SK-N-SH (cell line): ENCODE measurements at regions not wholly inside any gene's neighbourhood (a gene's known extent, or its start where the extent isn't known, plus 50 kb on each side); places are given as distances from the start of the nearest gene placed in this dataset.

Experiments
- CTCF ChIA-PET: fragments of 300-600, 350-600 bp; formaldehyde crosslinking; extraction: SDS; loops from one replicate; lab custom pipeline; 2021; lab: Yijun Ruan, JAX
- POLR2A ChIA-PET: fragments of 350-600 bp; sonication (Branson Sonifier 250); formaldehyde crosslinking; extraction: SDS; loops from one replicate; lab custom pipeline; 2020; ENCODE audit warnings: antibody characterized with exemption, inconsistent platforms; lab: Yijun Ruan, JAX
- DNase-seq: peaks from one replicate; pipeline ENCODE4 v3.0.0; 2012
- H2AFZ ChIP-seq: fragments of 200-600 bp; sonication (generic); 2 replicates; pipeline ENCODE4 v1.8.1; 2016; ENCODE audit warnings: antibody characterized with exemption, mild to moderate bottlenecking, low read depth
- H3F3A ChIP-seq: fragments of 200-600 bp; sonication (generic); replicated peaks from 2 replicates; pipeline ENCODE3; 2016; ENCODE audit warnings: antibody characterized with exemption, mild to moderate bottlenecking; ENCODE audit not compliant: insufficient read depth
- H3K27ac ChIP-seq, 2 experiments: fragments of 200-500 bp in 1 of 2; fragments of 200-600 bp in 1 of 2; sonication (Bioruptor generic) in 1 of 2; sonication (generic), shearing (Covaris generic) in 1 of 2; 2 replicates each; pipeline versions ENCODE4 v1.5.1 to v1.6.1; 2014 to 2016; ENCODE audit warnings: low read depth in 2 of 2, inconsistent platforms in 1 of 2, low read length in 1 of 2, mild to moderate bottlenecking in 1 of 2, mixed read lengths in 1 of 2
- H3K27me3 ChIP-seq: fragments of 200-600 bp; sonication (generic), shearing (Covaris generic); 2 replicates; pipeline ENCODE4 v1.6.1; 2016; ENCODE audit warnings: mixed run types; ENCODE audit not compliant: insufficient read depth
- H3K36me3 ChIP-seq, 2 experiments: fragments of 200-500 bp in 1 of 2; fragments of 200-600 bp in 1 of 2; sonication (Bioruptor generic) in 1 of 2; sonication (generic) in 1 of 2; replicated peaks in 1 of 2; 2 replicates each; pipeline versions ENCODE3 to v1.5.1; 2014 to 2016; ENCODE audit warnings: low read length in 1 of 2, mild to moderate bottlenecking in 1 of 2; ENCODE audit not compliant: insufficient read depth in 2 of 2, control insufficient read depth in 1 of 2
- H3K4me1 ChIP-seq, 2 experiments: fragments of 200-500 bp in 1 of 2; fragments of 200-600 bp in 1 of 2; sonication (Bioruptor generic) in 1 of 2; sonication (generic), shearing (Covaris generic) in 1 of 2; 2 replicates each; pipeline versions ENCODE4 v1.5.1 to v1.6.1; 2014 to 2016; ENCODE audit warnings: low read depth in 1 of 2, low read length in 1 of 2, mixed run types in 1 of 2; ENCODE audit not compliant: insufficient read depth in 2 of 2, control insufficient read depth in 1 of 2
- H3K4me2 ChIP-seq: fragments of 200-600 bp; sonication (generic), shearing (Covaris generic); 2 replicates; pipeline ENCODE4 v1.6.1; 2017; ENCODE audit warnings: mixed run types
- H3K4me3 ChIP-seq, 2 experiments: fragments of 200-500 bp in 1 of 2; fragments of 200-600 bp in 1 of 2; sonication (Bioruptor generic) in 1 of 2; sonication (generic), shearing (Covaris generic) in 1 of 2; 2 replicates each; pipeline versions ENCODE4 v1.5.1 to v1.8.1; 2014 to 2016; ENCODE audit warnings: low read depth in 2 of 2, inconsistent platforms in 1 of 2, low read length in 1 of 2, mild to moderate bottlenecking in 1 of 2, mixed read lengths in 1 of 2, moderate library complexity in 1 of 2
- H3K79me2 ChIP-seq: fragments of 200-600 bp; sonication (generic); 2 replicates; pipeline ENCODE4 v1.8.1; 2017; ENCODE audit warnings: mild to moderate bottlenecking; ENCODE audit not compliant: insufficient read depth
- H3K9ac ChIP-seq: fragments of 200-600 bp; sonication (generic); 2 replicates; pipeline ENCODE4 v1.6.1; 2017; ENCODE audit warnings: mixed run types
- H3K9me2 ChIP-seq: fragments of 200-600 bp; sonication (generic); 2 replicates; pipeline ENCODE4 v1.6.1; 2017; ENCODE audit warnings: mixed run types
- H3K9me3 ChIP-seq: fragments of 200-600 bp; sonication (generic); 2 replicates; pipeline ENCODE4 v1.6.1; 2017; ENCODE audit warnings: mixed run types, mild to moderate bottlenecking, moderate library complexity
- H4K20me1 ChIP-seq: fragments of 200-600 bp; sonication (generic); 2 replicates; pipeline ENCODE4 v1.6.1; 2017; ENCODE audit warnings: mild to moderate bottlenecking, mixed run types; ENCODE audit not compliant: insufficient read depth
- ELF1 ChIP-seq: IDR thresholded peaks from 2 replicates; pipeline ENCODE4 v1.4.0; 2012
- EZH2phosphoT487 ChIP-seq: fragments of 200-600 bp; sonication (generic); IDR thresholded peaks from 2 replicates; pipeline ENCODE4 v1.6.1; 2017; ENCODE audit warnings: low read depth, mixed run types, mild to moderate bottlenecking, antibody characterized with exemption, moderate library complexity, borderline replicate concordance
- GABPA ChIP-seq: IDR thresholded peaks from 2 replicates; pipeline ENCODE4 v1.4.0; 2012; ENCODE audit warnings: low read depth, mild to moderate bottlenecking
- GATA2 ChIP-seq: sonication (generic); formaldehyde crosslinking; IDR thresholded peaks from 2 replicates; pipeline ENCODE4 v1.5.0; 2020; ENCODE audit warnings: mild to moderate bottlenecking, missing genetic modification reagents
- JUND ChIP-seq: IDR thresholded peaks from 2 replicates; pipeline ENCODE4 v1.4.0; 2012
- MEF2A ChIP-seq: IDR thresholded peaks from 2 replicates; pipeline ENCODE4 v1.4.0; 2012; ENCODE audit warnings: low read depth, borderline replicate concordance
- MXI1 ChIP-seq: IDR thresholded peaks from 2 replicates; pipeline ENCODE4 v1.6.1; 2012; ENCODE audit warnings: mild to moderate bottlenecking, low read depth, low read length, improper control_type of control experiment
- NRF1 ChIP-seq: IDR thresholded peaks from 2 replicates; pipeline ENCODE4 v1.6.1; 2012; ENCODE audit warnings: low read depth, mild to moderate bottlenecking, low read length
- POLR2AphosphoS5 ChIP-seq: IDR thresholded peaks from 2 replicates; pipeline ENCODE4 v1.6.1; 2012; ENCODE audit warnings: low read depth, low read length
- RAD21 ChIP-seq: IDR thresholded peaks from 2 replicates; pipeline ENCODE4 v1.6.1; 2012; ENCODE audit warnings: mild to moderate bottlenecking, low read length
- RFX5 ChIP-seq: IDR thresholded peaks from 2 replicates; pipeline ENCODE4 v1.6.1; 2012; ENCODE audit warnings: mild to moderate bottlenecking, improper control_type of control experiment, low read length
- RXRA ChIP-seq: IDR thresholded peaks from 2 replicates; pipeline ENCODE4 v1.4.0; 2012; ENCODE audit warnings: low read depth, mild to moderate bottlenecking, borderline replicate concordance
- SIN3A ChIP-seq: IDR thresholded peaks from 2 replicates; pipeline ENCODE4 v1.6.1; 2012; ENCODE audit warnings: low read depth, mild to moderate bottlenecking, low read length, moderate library complexity, borderline replicate concordance
- SMC3 ChIP-seq: IDR thresholded peaks from 2 replicates; pipeline ENCODE4 v1.6.1; 2012; ENCODE audit warnings: low read depth, low read length, improper control_type of control experiment
- TAF1 ChIP-seq: IDR thresholded peaks from 2 replicates; pipeline ENCODE4 v1.6.1; 2012; ENCODE audit warnings: low read depth, mild to moderate bottlenecking, low read length, moderate library complexity, borderline replicate concordance
- TCF12 ChIP-seq: IDR thresholded peaks from 2 replicates; pipeline ENCODE4 v1.4.0; 2012
- TEAD4 ChIP-seq: IDR thresholded peaks from 2 replicates; pipeline ENCODE4 v1.4.0; 2012; ENCODE audit warnings: mild to moderate bottlenecking, borderline replicate concordance; ENCODE audit not compliant: insufficient read depth
- WGBS: methylation state at CpG from one replicate; pipeline ENCODE4 v1.1.6; 2017; ENCODE audit warnings: low lambda C conversion rate; 5-methylcytosine and 5-hydroxymethylcytosine counted together
- TF ChIP-seq, protein P1 (sequence below): fragments of 150-350 bp; IDR thresholded peaks from 2 replicates; pipeline ENCODE4 v1.6.1; 2017; ENCODE audit warnings: antibody characterized with exemption, low read length, low read depth, borderline replicate concordance
- TF ChIP-seq, protein P2 (sequence below): IDR thresholded peaks from 2 replicates; pipeline ENCODE4; 2012
- TF ChIP-seq, protein P3 (sequence below): IDR thresholded peaks from 2 replicates; pipeline ENCODE4 v1.4.0; 2012; ENCODE audit warnings: low read depth, borderline replicate concordance
- TF ChIP-seq, protein P4 (sequence below): IDR thresholded peaks from 2 replicates; pipeline ENCODE4 v1.4.0; 2012; ENCODE audit warnings: low read depth
- TF ChIP-seq, protein P5 (sequence below): IDR thresholded peaks from 2 replicates; pipeline ENCODE4 v1.4.0; 2012; ENCODE audit warnings: low read depth, borderline replicate concordance
- TF ChIP-seq, protein P6 (sequence below): fragments of 200-600 bp; sonication (generic); IDR thresholded peaks from 2 replicates; pipeline ENCODE4 v1.6.1; 2017; ENCODE audit warnings: antibody characterized with exemption, mild to moderate bottlenecking, moderate library complexity
- TF ChIP-seq, protein P7 (sequence below): IDR thresholded peaks from 2 replicates; pipeline ENCODE4 v1.6.1; 2012; ENCODE audit warnings: mild to moderate bottlenecking, low read depth, low read length, moderate library complexity

DNA sequence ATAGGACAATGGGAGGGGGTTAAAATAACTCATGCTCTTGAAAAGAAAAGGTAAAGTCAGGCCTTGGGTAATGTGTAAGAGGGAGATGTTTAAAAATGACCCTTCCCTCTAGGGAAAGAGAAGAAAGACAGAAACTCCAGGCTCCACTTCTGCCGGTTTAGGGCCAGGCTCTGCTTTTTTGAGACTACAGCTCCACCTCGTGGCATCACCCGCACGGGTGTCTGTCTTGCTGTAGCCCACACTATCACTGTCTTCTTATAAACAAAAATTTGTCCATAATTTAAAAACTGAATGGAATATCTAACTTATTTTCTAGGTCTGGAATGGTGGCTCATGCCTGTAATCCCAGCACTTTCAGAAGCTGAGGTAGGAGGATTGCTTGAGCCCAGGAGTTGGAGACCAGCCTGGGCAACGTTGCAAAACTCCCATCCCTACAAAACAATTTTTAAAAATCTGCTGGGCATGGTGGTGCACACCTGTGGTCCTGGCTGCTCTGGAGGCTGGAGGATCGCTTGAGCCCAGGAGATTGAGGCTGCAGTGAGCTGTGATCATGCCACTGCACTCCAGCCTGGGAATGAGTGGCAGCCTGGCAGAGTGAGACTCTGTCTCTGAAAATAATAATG, 65.1 kb upstream of the GTF3A start:
- POLR2A ChIA-PET = no interaction called here
- H3F3A ChIP-seq = no peaks in the 10 kb centered on the region
- no peaks in the 10 kb centered on the region for H3K9me3 ChIP-seq
- no peaks in the 10 kb centered on the region for H3K9me2 ChIP-seq
- H3K4me1 ChIP-seq = peaks cover 0 to 5% of the 10 kb centered on the region in 2 experiments; a peak in 1 of 4 replicates
- H3K4me3 ChIP-seq = no peak overlapping the region; a peak in 1 of 4 replicates
- 3% methylated on average over 6 of the region's 6 CpGs for WGBS
- peaks cover 2% of the 10 kb centered on the region for H3K27me3 ChIP-seq
- no peak overlapping the region for H3K27ac ChIP-seq
- H3K79me2 ChIP-seq = no peaks in the 10 kb centered on the region
- peak; percentile 78 for DNase-seq
- H3K9ac ChIP-seq = no peak overlapping the region
- CTCF ChIA-PET = interaction anchor here (0.5 to 12.0 kb wide), 43 partner anchors 8 to 628 kb away, joined by 3 to 273 read pairs (median 4); partner anchors contain the start of gene RASL11A
- no peak overlapping the region for H2AFZ ChIP-seq
- no peak overlapping the region for H3K4me2 ChIP-seq
- no peaks in the 10 kb centered on the region for H3K36me3 ChIP-seq
- no peaks in the 10 kb centered on the region for H4K20me1 ChIP-seq
- TF ChIP-seq JUND (no peak), SIN3A (no peak), NRF1 (peak; percentile 17; the same call in 1 of the 2 replicates), GATA2 (CRISPR knock-in tag) (no peak), RXRA (no peak), TEAD4 (no peak), TAF1 (no peak), RFX5 (no peak), POLR2AphosphoS5 (no peak), EZH2phosphoT487 (no peak), SMC3 (peak; percentile 97), ELF1 (no peak), MXI1 (no peak), MEF2A (no peak), RAD21 (peak; percentile 96), GABPA (no peak), TCF12 (no peak)
- TF ChIP-seq, protein P1, sequence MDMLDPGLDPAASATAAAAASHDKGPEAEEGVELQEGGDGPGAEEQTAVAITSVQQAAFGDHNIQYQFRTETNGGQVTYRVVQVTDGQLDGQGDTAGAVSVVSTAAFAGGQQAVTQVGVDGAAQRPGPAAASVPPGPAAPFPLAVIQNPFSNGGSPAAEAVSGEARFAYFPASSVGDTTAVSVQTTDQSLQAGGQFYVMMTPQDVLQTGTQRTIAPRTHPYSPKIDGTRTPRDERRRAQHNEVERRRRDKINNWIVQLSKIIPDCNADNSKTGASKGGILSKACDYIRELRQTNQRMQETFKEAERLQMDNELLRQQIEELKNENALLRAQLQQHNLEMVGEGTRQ = no peak
- TF ChIP-seq, protein P2, sequence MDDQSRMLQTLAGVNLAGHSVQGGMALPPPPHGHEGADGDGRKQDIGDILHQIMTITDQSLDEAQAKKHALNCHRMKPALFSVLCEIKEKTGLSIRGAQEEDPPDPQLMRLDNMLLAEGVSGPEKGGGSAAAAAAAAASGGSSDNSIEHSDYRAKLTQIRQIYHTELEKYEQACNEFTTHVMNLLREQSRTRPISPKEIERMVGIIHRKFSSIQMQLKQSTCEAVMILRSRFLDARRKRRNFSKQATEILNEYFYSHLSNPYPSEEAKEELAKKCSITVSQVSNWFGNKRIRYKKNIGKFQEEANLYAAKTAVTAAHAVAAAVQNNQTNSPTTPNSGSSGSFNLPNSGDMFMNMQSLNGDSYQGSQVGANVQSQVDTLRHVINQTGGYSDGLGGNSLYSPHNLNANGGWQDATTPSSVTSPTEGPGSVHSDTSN = no peak
- TF ChIP-seq, protein P3, sequence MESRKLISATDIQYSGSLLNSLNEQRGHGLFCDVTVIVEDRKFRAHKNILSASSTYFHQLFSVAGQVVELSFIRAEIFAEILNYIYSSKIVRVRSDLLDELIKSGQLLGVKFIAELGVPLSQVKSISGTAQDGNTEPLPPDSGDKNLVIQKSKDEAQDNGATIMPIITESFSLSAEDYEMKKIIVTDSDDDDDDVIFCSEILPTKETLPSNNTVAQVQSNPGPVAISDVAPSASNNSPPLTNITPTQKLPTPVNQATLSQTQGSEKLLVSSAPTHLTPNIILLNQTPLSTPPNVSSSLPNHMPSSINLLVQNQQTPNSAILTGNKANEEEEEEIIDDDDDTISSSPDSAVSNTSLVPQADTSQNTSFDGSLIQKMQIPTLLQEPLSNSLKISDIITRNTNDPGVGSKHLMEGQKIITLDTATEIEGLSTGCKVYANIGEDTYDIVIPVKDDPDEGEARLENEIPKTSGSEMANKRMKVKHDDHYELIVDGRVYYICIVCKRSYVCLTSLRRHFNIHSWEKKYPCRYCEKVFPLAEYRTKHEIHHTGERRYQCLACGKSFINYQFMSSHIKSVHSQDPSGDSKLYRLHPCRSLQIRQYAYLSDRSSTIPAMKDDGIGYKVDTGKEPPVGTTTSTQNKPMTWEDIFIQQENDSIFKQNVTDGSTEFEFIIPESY = no peak
- TF ChIP-seq, protein P4, sequence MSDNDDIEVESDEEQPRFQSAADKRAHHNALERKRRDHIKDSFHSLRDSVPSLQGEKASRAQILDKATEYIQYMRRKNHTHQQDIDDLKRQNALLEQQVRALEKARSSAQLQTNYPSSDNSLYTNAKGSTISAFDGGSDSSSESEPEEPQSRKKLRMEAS = no peak
- TF ChIP-seq, protein P5, sequence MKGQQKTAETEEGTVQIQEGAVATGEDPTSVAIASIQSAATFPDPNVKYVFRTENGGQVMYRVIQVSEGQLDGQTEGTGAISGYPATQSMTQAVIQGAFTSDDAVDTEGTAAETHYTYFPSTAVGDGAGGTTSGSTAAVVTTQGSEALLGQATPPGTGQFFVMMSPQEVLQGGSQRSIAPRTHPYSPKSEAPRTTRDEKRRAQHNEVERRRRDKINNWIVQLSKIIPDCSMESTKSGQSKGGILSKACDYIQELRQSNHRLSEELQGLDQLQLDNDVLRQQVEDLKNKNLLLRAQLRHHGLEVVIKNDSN = no peak
- TF ChIP-seq, protein P6, sequence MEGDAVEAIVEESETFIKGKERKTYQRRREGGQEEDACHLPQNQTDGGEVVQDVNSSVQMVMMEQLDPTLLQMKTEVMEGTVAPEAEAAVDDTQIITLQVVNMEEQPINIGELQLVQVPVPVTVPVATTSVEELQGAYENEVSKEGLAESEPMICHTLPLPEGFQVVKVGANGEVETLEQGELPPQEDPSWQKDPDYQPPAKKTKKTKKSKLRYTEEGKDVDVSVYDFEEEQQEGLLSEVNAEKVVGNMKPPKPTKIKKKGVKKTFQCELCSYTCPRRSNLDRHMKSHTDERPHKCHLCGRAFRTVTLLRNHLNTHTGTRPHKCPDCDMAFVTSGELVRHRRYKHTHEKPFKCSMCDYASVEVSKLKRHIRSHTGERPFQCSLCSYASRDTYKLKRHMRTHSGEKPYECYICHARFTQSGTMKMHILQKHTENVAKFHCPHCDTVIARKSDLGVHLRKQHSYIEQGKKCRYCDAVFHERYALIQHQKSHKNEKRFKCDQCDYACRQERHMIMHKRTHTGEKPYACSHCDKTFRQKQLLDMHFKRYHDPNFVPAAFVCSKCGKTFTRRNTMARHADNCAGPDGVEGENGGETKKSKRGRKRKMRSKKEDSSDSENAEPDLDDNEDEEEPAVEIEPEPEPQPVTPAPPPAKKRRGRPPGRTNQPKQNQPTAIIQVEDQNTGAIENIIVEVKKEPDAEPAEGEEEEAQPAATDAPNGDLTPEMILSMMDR = peak; percentile 91
- TF ChIP-seq, protein P7, sequence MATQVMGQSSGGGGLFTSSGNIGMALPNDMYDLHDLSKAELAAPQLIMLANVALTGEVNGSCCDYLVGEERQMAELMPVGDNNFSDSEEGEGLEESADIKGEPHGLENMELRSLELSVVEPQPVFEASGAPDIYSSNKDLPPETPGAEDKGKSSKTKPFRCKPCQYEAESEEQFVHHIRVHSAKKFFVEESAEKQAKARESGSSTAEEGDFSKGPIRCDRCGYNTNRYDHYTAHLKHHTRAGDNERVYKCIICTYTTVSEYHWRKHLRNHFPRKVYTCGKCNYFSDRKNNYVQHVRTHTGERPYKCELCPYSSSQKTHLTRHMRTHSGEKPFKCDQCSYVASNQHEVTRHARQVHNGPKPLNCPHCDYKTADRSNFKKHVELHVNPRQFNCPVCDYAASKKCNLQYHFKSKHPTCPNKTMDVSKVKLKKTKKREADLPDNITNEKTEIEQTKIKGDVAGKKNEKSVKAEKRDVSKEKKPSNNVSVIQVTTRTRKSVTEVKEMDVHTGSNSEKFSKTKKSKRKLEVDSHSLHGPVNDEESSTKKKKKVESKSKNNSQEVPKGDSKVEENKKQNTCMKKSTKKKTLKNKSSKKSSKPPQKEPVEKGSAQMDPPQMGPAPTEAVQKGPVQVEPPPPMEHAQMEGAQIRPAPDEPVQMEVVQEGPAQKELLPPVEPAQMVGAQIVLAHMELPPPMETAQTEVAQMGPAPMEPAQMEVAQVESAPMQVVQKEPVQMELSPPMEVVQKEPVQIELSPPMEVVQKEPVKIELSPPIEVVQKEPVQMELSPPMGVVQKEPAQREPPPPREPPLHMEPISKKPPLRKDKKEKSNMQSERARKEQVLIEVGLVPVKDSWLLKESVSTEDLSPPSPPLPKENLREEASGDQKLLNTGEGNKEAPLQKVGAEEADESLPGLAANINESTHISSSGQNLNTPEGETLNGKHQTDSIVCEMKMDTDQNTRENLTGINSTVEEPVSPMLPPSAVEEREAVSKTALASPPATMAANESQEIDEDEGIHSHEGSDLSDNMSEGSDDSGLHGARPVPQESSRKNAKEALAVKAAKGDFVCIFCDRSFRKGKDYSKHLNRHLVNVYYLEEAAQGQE = no peak
